PFSK-1 (cell line): ENCODE measurements at regions not wholly inside any gene's neighbourhood (a gene's known extent, or its start where the extent isn't known, plus 50 kb on each side); places are given as distances from the start of the nearest gene placed in this dataset.

Source experiments
- FOXP2 ChIP-seq: optimal IDR thresholded peaks from 2 replicates; pipeline ENCODE3; 2011; ENCODE audit warnings: borderline replicate concordance, control low read depth, inconsistent platforms; ENCODE audit not compliant: insufficient read depth; ENCODE audit errors: extremely low read length, extremely low read depth
- POLR2AphosphoS5 ChIP-seq: IDR thresholded peaks from 2 replicates; pipeline ENCODE4 v1.6.1; 2012; ENCODE audit warnings: low read depth, mild to moderate bottlenecking, control low read depth, low read length, moderate library complexity
- REST ChIP-seq, 2 experiments: IDR thresholded peaks; 2 replicates each; pipeline versions ENCODE4 v1.6.1 to v1.8.0; 2011 to 2012; ENCODE audit warnings: low read depth in 2 of 2, low read length in 2 of 2, control low read depth in 1 of 2, inconsistent platforms in 1 of 2, mild to moderate bottlenecking in 1 of 2, moderate library complexity in 1 of 2; ENCODE audit not compliant: insufficient read depth in 1 of 2
- SIN3A ChIP-seq: IDR thresholded peaks from 2 replicates; pipeline ENCODE4 v1.6.1; 2012; ENCODE audit warnings: mild to moderate bottlenecking, low read length, moderate library complexity, borderline replicate concordance; ENCODE audit not compliant: insufficient read depth
- TAF1 ChIP-seq: IDR thresholded peaks from 2 replicates; pipeline ENCODE4 v1.6.1; 2012; ENCODE audit warnings: low read length, control low read depth, borderline replicate concordance; ENCODE audit not compliant: insufficient read depth

DNA sequence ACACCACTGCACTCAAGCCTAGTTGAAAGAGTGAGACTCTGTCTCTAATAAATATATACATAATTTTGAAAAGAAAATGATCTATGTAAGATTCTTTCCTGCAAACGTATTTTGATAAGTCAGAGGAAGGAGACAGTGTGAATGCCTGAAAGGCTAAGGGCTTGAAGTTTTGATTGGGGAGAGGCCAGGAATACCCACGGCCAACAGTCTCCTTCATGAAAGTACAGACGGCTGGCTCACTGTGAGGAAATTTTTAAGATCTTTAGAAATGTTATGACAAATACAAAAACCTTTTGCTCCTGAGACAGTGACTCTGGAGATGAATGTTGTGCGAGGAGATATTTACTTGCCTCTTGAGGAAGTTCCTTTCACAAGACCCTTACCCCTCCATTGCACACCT lies 111.4 kb upstream of the KLHL13 start:
- TF ChIP-seq REST (IDR thresholded peaks at IDR 0.05; ENCODE audit: insufficient read depth in 1 of 2, low read depth in 2 of 2, low read length in 2 of 2) (no peak), FOXP2 (no peak), SIN3A (no peak), TAF1 (no peak), POLR2AphosphoS5 (no peak)

GRCh38 chrX:118228456-118228855 lies 111.8 kb upstream of the KLHL13 start:
- TF ChIP-seq SIN3A (no peak), POLR2AphosphoS5 (no peak), TAF1 (no peak), FOXP2 (no peak), REST (IDR thresholded peaks at IDR 0.05; ENCODE audit: insufficient read depth in 1 of 2, low read depth in 2 of 2, low read length in 2 of 2) (no peak)

- TF ChIP-seq POLR2AphosphoS5 = no peak
- TF ChIP-seq FOXP2 = no peak
- TF ChIP-seq SIN3A = no peak
- TF ChIP-seq TAF1 = no peak
Observed at GRCh38 chrX:118231464-118231863, 114.4 kb upstream of the WDR44 start.

GRCh38 chrX:118239178-118239870 lies 106.6 kb upstream of the WDR44 start:
- TF ChIP-seq TAF1 = no peak
- no peak for TF ChIP-seq SIN3A
- TF ChIP-seq FOXP2 = no peak
- TF ChIP-seq POLR2AphosphoS5 = no peak

GRCh38 chrX:118239913-118240698 lies 105.8 kb upstream of the WDR44 start:
- TF ChIP-seq SIN3A = no peak
- no peak for TF ChIP-seq TAF1
- no peak for TF ChIP-seq FOXP2
- no peak for TF ChIP-seq POLR2AphosphoS5
- no peak for TF ChIP-seq REST (IDR thresholded peaks at IDR 0.05; ENCODE audit: insufficient read depth in 1 of 2, low read depth in 2 of 2, low read length in 2 of 2)

GRCh38 chrX:118249146-118249545 lies 96.8 kb upstream of the WDR44 start:
- no peak for TF ChIP-seq REST (IDR thresholded peaks at IDR 0.05; ENCODE audit: insufficient read depth in 1 of 2, low read depth in 2 of 2, low read length in 2 of 2)
- TF ChIP-seq SIN3A = no peak
- TF ChIP-seq FOXP2 = no peak
- no peak for TF ChIP-seq POLR2AphosphoS5
- TF ChIP-seq TAF1 = no peak
